ENCODE measurements at regions not wholly inside any gene's neighbourhood (a gene's known extent, or its start where the extent isn't known, plus 50 kb on each side); places are given as distances from the start of the nearest gene placed in this dataset.

DNA sequence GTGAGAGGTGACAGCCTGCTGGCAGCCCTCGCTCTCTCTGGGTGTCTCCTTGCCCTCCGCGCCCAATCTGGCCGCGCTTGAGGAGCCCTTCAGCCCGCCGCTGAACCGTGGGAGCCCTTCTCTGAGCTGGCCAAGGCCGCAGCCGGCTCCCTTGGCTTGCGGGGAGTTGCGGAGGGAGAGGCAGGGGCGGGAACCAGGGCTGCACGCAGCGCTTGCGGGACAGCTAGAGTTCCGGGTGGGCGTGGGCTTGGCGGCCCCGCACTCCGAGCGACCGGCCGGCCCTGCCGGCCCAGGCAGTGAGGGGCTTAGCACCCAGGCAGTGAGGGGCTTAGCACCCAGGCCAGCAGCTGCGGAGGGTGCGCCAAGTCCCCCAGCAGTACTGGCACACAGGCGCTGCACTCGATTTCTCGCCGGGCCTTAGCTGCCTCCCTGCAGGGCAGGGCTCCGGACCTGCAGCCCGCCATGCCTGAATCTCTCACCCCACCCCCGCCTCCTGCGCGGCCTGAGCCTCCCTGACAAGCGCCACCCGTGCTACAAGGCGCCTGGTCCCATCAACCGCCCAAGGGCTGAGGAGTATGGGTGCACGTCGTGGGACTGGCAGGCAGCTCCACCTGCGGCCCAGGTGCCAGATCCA is 1526.1 kb downstream of the FAM181B start:
- H3K27me3 ChIP-seq (ENCODE audit: insufficient read depth, poor library complexity, severe bottlenecking), result no peaks in the 10 kb centered on the region
- no peak for TF ChIP-seq SPI1 (IDR thresholded peaks at IDR 0.05; ENCODE audit: borderline replicate concordance, low read depth)
- TF ChIP-seq, protein P1, sequence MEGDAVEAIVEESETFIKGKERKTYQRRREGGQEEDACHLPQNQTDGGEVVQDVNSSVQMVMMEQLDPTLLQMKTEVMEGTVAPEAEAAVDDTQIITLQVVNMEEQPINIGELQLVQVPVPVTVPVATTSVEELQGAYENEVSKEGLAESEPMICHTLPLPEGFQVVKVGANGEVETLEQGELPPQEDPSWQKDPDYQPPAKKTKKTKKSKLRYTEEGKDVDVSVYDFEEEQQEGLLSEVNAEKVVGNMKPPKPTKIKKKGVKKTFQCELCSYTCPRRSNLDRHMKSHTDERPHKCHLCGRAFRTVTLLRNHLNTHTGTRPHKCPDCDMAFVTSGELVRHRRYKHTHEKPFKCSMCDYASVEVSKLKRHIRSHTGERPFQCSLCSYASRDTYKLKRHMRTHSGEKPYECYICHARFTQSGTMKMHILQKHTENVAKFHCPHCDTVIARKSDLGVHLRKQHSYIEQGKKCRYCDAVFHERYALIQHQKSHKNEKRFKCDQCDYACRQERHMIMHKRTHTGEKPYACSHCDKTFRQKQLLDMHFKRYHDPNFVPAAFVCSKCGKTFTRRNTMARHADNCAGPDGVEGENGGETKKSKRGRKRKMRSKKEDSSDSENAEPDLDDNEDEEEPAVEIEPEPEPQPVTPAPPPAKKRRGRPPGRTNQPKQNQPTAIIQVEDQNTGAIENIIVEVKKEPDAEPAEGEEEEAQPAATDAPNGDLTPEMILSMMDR (IDR thresholded peaks at IDR 0.05; ENCODE audit: insufficient read depth, low read length), result no peak
- TF ChIP-seq, protein P2, sequence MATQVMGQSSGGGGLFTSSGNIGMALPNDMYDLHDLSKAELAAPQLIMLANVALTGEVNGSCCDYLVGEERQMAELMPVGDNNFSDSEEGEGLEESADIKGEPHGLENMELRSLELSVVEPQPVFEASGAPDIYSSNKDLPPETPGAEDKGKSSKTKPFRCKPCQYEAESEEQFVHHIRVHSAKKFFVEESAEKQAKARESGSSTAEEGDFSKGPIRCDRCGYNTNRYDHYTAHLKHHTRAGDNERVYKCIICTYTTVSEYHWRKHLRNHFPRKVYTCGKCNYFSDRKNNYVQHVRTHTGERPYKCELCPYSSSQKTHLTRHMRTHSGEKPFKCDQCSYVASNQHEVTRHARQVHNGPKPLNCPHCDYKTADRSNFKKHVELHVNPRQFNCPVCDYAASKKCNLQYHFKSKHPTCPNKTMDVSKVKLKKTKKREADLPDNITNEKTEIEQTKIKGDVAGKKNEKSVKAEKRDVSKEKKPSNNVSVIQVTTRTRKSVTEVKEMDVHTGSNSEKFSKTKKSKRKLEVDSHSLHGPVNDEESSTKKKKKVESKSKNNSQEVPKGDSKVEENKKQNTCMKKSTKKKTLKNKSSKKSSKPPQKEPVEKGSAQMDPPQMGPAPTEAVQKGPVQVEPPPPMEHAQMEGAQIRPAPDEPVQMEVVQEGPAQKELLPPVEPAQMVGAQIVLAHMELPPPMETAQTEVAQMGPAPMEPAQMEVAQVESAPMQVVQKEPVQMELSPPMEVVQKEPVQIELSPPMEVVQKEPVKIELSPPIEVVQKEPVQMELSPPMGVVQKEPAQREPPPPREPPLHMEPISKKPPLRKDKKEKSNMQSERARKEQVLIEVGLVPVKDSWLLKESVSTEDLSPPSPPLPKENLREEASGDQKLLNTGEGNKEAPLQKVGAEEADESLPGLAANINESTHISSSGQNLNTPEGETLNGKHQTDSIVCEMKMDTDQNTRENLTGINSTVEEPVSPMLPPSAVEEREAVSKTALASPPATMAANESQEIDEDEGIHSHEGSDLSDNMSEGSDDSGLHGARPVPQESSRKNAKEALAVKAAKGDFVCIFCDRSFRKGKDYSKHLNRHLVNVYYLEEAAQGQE (IDR thresholded peaks at IDR 0.05; ENCODE audit: insufficient replicate concordance, low read depth), result no peak
- no peak for TF ChIP-seq POLR2AphosphoS5 (IDR thresholded peaks at IDR 0.05; ENCODE audit: low read depth)
- no peak for TF ChIP-seq GABPA (IDR thresholded peaks at IDR 0.05; ENCODE audit: low read depth)
- DNase-seq (ENCODE audit: low read depth in 1 of 2, low spot score in 1 of 2), result no peak

DNA sequence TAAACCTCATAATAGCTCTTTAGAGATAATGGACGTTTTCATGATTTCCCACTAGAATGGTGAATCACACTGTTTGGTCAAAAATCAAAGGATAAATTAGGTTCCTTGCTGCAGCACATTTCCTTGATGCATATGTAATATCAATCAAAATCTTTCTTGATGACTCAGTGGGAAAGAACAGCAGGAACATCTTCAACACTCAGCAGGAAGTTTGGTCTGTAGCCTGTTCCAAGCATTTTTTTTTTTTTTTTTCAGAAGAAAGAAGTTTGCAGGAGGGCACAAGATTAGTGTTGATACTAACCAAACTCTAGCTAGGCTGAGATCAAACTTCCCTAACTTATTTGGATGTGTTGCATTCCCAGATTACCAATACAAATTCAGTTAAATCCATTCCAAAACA is 1529.8 kb downstream of the FAM181B start:
- TF ChIP-seq, protein P1 (IDR thresholded peaks at IDR 0.05; ENCODE audit: insufficient read depth, low read length), result no peak
- TF ChIP-seq GABPA (IDR thresholded peaks at IDR 0.05; ENCODE audit: low read depth) (no peak), POLR2AphosphoS5 (IDR thresholded peaks at IDR 0.05; ENCODE audit: low read depth) (no peak), SPI1 (IDR thresholded peaks at IDR 0.05; ENCODE audit: borderline replicate concordance, low read depth) (no peak)
- TF ChIP-seq, protein P2 (IDR thresholded peaks at IDR 0.05; ENCODE audit: insufficient replicate concordance, low read depth), result no peak
- Histone ChIP-seq H3K27ac (replicated peaks) (no peak overlapping the region), H3K27me3 (ENCODE audit: insufficient read depth, poor library complexity, severe bottlenecking) (no peaks in the 10 kb centered on the region), H3K4me3 (replicated peaks; ENCODE audit: insufficient read depth, low read length) (no peak overlapping the region)
- no peak for DNase-seq (ENCODE audit: low read depth in 1 of 2, low spot score in 1 of 2)

More for the DNA sequence above, 1526.1 kb downstream of the FAM181B start:
- Histone ChIP-seq H3K27ac (replicated peaks) (no peak overlapping the region), H3K4me3 (replicated peaks; ENCODE audit: insufficient read depth, low read length) (no peak overlapping the region)

DNA sequence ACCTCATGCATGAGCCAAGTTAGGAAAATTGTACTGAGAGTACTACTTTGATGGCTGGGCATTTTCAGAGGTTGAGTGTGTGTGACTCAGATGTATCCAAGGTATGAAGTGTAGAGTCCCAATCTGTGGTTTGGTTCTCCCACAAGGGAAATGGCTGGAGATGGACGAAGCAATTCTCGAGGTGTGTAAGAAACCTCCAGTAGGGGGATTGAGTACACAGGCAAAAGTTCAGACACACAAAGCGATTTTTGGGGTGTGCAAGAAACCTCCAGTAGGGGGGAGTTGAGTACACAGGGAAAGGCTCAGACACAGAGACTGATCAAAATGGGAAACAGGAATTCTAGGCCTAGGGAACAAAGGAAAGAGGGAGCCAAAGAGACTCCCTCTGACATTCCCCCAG is 1536.3 kb downstream of the FAM181B start:
- H3K27ac ChIP-seq (replicated peaks), result no peak overlapping the region
- TF ChIP-seq SPI1 (IDR thresholded peaks at IDR 0.05; ENCODE audit: borderline replicate concordance, low read depth) (no peak), GABPA (IDR thresholded peaks at IDR 0.05; ENCODE audit: low read depth) (no peak), POLR2AphosphoS5 (IDR thresholded peaks at IDR 0.05; ENCODE audit: low read depth) (no peak)
- TF ChIP-seq, protein P1 (IDR thresholded peaks at IDR 0.05; ENCODE audit: insufficient read depth, low read length), result no peak
- TF ChIP-seq, protein P2 (IDR thresholded peaks at IDR 0.05; ENCODE audit: insufficient replicate concordance, low read depth), result no peak
- H3K27me3 ChIP-seq (ENCODE audit: insufficient read depth, poor library complexity, severe bottlenecking), result no peaks in the 10 kb centered on the region
- DNase-seq (ENCODE audit: low read depth in 1 of 2, low spot score in 1 of 2), result no peak
- H3K4me3 ChIP-seq (replicated peaks; ENCODE audit: insufficient read depth, low read length), result no peak overlapping the region

All from HL-60 (cell line).